OCI-M2 (cell line): ENCODE measurements at regions not wholly inside any gene's neighbourhood (a gene's known extent, or its start where the extent isn't known, plus 50 kb on each side); places are given as distances from the start of the nearest gene placed in this dataset.
A peak's percentile ranks its signal among the peaks of the same experiment; 100 is the strongest.

Source experiments
- DNase-seq: peaks from one replicate; lab custom pipeline; 2025; ENCODE audit not compliant: unreplicated experiment; lab: John Stamatoyannopoulos, UW

DNA sequence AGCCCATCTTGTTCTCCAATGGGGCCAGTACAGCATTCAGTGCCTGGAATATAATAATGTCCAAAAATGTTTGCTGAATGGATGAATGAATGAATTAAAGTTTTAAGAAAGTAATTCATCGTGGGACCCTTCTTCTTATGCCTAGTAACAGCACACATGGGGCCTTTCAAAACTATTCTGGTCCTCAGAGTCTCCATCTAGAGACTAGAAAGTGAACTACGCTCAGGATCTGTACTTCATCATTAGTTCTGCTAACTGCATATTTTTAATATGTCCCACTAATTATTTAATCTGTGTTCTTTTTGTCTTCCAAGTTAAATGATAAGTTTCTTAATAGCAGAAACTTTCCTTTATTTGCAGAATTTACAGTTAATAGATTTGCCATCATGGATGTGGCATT lies 172.5 kb downstream of the SMAD2 start:
- DNase-seq: no peak

DNA sequence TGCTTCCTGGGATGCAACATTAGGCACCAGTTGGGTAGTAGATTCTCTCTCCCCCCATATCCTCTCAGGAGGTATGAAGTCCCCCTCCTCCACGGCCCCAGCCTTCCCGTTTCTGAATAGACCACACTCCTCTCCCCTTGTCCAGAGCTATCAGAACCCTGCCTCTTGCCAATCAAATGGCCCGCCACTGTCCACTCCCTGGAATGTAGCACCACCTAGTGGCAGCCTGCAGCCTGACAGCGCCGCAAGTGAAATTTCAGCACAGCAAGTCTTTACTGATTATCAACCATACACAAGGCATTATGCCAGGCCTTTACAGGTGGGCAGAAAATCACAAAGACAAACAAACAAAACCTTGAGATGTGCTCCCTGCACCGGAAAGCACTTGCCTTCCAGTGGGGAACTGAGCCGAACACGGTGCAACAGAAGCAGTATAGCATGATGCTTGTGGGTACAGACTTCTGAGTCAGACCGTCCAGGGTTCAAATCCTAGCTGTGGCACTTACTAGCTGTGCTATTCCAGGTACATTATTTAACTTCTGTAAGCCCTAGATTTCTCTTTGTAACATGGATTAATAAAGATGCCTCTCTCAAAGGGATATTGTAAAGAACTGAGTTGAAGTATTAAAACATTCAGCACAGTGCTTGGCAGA lies 174.0 kb downstream of the SMAD2 start:
- DNase-seq: no peak

DNA sequence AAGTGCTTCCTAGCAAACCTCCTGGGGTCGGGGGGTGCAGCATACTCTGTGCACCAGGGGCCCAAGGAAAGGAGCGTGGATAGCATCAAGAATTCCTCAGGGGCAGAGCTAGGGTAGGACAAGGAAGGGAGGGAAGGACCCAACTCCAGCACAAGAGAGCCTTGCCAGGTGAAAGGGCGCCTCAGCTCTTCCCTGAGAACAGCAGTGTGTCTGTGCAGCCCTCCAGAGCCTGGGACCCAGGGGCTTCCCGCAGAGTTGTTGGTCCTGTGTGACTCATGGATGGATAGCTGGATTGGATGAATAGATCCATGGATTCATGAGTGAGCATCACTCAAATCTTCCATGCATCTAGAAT lies 175.4 kb downstream of the SMAD2 start:
- no peak for DNase-seq

DNA sequence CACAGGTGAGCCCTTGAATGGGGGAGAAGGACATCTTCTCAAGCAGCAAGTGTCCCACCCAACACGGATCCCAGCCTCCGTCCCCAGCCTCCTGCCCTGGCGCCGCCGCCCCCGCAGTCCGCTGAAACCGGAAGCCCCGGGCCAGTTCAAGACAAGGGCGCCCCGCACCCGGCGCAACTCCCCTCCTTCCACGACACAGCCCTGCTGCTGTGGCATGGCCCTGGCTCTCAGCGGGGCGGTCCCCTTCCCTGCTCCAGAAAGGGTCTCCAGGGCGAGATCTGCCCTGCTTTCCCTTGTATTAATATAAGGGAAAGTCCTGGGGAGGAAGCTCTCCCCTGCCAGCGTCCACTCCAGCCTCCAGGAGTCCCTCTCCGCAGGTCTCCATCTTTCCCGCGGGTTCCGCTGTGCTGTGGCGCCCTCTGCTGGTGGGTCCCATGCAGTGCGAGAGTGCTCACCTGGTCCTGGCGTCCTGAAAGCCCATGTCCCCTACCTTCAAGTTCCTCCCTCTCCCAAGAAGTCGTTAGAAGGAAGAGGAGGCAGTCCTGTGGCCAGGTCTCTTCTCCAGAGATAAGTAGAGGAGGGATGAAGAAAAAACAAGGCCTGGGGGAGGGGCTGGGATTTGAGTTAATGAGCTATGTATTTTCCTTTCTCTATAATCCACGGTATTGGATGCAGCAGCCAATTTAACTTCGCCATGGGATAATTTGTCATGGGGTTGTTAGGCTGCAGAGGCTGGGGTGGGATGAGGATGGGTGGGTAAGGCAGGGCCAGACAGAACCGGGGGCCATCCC lies 176.0 kb downstream of the SMAD2 start:
- no peak for DNase-seq

DNA sequence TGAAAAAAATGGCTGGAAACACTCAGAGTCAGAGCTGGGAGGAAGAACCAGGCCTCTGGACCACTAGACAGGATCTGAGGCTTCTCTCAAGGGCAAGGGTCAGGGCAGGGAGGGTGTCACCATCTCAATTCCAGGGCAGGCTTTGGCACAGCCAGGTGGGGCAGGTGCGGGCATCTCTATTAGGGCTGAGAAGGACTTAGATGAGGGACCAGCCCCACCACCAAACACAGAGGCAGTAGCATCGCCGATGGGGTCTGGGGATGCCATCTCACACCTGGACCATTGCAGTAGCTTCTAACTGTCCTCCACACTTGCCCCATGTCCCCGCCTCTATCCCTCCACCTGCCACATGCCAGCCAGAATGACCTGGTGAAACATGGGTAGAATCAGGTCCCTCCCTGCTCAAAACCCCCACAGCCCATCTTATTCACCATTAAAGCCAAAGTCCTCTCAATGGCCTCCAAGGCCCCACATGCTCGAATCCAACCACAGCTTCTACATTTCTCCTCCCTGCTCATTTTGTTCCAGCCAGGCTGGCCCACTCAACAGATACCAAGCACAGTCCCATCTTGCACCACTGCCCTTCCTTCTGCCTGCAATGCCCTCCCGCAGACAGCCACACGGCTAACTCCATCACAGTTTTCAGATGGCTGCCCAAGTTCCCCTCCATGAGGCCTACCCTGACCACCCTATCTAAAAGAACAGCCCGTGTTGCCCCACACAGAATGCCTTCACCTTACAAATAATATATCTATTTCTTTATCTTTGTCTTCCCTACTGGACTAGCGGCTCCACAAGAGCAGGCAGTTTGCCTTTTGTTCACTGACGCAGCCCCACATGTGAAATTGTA lies 177.4 kb downstream of the SMAD2 start:
- DNase-seq: no peak

DNA sequence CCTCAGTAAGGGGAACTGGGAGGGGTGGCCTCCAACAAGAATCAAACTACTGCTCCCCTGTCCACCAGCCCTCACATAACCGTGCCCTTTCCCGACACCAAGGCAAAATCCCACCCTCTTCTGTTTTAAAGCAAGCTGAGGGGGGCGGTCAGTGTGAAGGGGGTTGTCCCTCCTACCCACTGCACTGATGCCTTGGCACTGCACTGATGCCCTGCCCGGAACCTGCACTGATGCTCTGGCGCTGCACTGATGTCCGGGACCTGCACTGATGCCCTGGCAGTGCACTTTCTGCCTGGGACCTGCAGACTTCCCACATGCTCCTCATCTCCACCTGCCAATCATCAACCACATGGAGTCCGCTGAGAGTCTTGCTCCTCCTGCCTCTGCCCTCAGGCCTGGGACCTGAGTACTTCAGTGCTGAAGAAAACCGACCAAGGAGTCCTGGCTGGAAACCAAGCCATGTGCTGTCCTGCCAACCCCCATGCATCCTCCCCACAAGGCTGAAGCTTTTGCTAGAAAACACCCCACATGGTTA lies 179.5 kb downstream of the SMAD2 start:
- DNase-seq: no peak

DNA sequence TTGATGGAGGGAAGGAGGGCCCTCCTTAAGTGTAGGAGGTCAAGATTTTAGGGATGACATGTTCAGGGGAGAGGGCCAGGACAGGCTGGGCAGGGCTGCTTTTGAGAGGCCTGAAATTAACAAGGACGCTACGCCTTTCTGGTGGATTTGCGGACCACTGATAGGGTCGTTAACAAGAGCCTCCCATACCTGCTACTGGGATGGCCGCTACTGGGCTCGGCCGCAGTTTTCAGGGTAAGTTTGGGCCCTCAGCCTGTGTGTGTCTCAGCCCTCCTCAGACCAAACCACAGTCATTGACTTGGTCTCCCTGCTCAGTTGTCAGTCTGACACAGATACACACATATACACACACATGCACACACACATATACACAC lies 180.9 kb downstream of the SMAD2 start:
- DNase-seq: no peak

DNA sequence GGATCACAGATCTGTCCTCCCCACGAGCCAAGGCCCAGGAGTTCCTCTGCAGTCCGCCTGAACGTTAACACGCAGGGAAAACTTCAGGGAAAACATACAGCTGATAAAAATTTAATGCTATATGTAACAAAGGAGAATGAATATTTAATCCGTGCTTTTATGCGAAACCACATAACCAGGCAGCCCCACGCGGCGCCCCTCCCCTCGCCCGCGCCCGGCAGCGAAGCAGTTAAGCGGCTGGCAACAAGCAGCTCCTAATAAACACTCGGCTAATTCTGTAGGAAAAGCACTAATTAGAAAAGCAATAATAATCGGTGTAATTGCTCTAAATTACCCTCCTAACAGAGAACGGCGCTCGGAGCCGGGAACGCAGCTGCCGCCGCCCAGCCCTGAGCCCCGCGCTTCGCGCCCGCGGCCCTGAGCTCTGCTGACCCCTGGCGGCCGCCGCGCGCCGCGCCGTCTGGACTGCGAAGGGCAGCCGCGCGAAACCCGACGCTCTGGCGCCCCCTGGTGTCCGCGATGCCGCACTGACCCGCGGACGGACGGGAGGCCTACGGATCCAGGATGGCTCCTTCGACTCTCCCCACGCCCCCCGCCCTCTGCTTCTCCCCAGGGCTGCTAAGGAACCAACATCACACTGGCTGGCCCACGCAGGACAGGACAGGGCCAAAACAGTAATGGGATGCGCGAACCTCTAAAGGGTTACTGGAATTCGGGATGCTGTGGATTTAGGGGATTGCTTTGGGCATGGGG lies 181.4 kb downstream of the SMAD2 start:
- DNase-seq: peak; percentile 1

DNA sequence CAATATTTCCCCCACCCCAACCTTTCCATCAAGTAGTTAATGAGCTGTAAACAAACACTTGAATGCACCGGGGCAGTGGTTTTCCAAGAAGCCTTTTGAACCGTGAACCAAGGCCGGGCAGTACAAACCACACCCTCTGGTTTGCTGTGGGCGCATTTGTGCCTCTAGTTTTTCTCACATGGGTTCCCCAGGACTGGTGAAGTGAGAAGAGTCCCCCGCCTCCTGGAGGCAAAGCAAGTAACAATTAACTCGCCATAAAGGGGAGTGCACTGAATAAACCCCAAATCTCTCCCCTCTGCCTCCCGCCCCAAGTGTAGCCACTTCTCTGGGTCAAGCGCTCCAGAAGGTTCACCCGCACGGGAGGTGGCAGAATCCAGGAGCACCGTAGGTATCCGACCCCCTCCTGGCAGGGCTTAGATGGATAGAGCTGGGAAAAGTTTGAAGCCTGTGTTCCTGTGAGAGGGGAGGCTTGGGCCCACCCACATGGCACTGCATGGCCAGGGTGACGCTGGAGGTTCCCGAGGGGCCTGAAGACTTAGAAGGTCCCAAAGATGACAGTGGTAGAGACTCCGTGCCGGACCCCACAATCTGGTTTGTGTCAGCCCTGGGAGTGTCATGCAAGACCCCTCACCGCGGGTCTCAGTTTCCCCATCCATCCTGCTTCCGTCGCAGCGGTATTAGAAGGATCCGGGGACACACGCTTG lies 182.2 kb downstream of the SMAD2 start:
- no peak for DNase-seq

DNA sequence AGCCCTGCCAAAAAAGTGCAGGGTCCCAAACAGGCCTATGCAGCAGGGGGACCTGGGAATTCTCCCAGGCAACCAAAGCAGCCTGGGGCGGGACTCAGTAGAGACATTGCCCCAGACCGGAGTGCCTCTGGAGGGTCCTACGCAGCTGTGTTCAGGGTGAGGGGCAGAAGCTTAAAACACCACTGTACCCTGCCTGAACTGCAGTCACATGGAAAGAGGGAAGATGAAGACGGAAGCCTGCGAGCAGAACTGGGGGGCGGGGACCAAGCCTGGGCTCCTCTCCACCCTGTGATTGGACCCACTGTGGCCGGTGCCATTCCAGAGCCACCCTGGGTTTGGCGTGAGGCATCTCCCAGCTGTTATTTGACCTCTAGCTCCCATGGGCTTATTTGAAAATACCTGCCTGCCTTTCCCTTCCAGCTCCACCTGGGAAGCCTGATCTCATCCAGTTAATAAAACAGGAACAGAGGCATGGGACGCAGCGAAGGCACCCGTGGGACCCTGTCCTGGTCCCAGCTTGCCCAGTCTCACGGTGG lies 183.1 kb downstream of the SMAD2 start:
- DNase-seq: no peak

DNA sequence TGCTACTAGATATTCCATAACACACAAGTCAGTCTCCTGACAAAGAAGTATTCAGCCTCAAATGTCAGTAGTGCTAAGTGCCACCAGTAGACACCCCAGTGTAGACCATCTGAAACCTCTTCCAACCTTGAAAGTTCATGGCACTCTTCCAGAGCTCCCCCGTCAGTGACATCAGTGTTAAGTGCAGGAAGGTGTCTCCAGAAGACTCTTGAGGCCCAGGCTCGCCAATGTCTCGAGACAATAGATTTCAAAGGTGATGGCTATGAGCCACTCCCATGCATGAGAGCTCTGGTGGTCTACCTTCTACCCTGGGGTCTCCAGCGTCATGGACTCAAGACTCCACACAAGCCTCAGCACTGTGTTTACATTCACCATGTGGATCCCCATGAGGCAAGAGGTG lies 183.8 kb downstream of the SMAD2 start:
- DNase-seq: no peak

DNA sequence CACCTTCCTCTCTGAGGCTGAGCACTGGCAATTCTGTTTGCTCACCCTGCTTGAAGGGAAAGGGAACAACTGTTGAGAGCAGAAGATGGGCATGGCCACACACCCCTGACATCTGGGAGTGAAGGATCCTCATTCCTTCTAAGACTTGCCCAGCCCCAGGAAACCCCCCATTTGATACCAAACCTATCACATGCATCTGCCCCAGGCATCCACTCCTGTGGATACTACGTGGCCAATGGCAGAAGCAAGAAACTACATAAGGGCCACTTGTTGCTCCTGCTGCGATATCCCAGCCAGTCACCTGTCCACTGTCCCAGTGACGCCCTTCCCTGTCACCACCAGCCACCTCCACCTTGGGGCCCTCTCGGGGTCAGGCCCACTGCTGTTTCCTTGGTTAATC lies 185.2 kb downstream of the SMAD2 start:
- no peak for DNase-seq

DNA sequence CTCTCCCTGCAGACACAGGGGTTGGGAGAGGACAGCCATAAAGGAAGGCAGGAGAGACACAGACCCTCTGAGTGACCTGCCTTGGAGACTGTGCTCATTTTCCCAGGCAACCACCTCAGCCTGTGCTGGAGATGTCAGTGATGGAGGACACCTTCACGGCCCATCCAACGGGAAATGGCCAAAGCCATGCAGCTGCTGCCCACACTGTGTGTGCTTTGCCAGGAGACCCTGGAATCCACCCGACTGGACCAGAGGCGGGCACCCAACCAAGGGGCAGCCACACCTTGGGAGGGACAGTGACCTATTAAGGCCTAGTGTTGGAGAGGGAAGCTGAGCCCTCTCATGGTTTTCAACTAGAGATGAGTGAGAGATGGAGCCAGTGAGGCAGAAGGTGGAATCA lies 192.5 kb downstream of the SMAD2 start:
- no peak for DNase-seq

DNA sequence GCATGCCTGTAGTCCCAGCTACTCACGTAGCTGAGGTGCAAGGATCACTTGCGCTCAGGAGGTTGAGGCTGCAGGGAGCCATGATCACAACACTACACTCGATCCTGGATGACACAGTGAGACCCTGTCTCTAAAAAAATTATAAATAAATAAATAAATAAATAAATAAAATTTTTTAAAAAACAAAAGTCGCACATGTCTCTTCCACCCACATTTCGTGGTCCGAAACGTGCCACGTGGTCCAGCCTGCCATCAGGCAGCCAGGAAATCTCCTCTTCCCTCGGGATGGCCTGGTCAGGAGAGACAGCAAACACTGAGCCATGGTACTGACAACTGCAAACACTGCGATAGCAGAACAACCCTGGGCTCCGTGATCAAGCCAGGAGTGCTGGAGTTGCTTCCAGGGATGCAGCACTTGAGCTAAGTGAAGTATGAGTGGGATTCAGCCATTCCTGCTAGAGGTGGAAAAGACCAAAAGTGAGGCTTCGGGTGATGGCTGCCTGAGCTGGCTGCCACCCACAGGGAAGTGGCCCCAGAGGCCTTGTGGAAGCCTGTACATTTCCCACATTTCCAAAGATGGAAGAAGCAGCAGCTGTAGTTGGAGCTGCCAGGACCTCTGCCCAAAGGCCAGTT lies 193.1 kb downstream of the SMAD2 start:
- no peak for DNase-seq

DNA sequence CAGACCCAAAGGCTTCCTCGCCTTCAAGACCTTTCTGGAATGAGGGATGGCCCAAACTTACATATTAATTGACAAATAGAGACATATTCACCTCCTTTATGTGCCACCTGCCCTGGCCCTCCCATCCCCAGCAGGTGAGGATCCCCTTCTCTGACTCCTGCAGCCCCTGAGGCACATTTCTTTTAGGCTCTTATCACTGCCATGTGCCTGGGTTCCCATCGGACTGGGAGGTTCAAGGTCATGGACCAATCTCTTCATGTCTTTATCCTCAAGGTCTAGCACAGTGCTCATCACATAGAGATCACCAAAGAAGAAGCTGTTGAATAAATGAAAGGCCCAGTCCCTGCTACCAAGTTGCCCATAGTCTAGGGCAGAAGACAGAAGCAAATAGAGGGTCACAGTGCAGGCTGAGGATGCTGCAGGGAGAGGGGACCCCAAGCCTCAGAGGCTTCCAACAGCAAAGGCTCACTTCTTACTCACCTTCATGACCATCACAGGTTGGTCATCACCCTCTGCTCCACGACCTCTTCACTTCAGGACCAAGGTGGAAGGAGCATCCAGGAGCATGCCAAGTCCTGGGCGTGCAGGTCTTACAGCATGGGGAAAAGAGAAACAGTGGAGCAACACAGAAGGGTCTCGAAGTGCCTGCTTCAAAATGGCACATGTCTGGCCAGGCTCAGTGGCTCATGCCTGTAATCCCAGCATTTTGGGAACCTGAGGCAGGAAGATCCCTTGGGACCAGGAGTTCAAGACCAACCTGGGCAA lies 193.9 kb downstream of the SMAD2 start:
- DNase-seq: no peak

DNA sequence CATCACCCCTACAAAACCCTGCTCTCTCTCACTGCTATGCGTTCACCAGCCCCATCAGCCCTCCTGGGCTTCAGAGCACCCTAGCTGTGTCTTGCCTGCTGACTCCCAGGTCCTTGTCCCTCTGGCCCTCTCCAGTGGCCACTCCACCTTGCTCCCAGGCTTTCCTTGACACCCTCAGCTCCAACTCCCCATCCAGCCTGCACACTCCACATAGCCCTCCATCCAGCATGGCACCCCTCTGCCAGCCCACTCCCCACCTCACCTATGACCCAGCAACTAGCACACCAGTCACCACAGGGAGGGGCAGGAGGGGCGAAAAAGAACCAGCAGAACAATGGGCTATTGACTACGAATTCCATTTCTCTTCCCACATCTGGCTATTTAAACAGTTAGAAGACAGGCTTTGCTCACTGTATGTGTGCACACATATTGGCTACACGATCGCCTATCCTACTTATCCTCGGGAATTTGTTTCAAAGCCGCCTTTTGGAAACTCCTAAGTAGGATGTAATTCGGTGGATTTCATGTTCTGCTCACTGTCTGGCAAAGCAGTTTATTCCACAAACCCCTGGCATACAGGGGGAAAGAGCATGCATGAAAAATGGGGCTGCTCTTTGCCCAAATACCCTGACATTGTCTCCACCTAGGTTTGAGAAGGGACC lies 195.3 kb downstream of the SMAD2 start:
- no peak for DNase-seq

DNA sequence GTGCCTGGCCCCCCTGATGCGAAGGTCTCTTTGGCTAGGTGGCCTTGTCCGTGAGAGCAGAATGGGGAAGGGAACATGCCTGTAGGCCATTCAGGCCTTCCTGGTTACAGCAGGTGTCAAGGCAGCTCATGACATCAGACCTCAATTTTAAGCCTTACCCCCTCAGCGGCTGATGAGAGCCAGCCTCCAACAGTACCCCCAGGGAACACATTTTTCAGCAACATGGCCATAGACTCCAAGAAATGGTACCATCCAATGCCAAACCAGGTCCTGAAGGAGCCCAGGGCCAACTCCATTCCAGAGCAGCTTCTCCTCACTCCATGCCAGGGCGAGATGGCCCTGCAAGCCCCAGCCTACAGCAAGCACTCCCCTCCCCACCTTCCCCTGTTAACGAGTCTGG lies 199.2 kb downstream of the SMAD2 start:
- DNase-seq: no peak

DNA sequence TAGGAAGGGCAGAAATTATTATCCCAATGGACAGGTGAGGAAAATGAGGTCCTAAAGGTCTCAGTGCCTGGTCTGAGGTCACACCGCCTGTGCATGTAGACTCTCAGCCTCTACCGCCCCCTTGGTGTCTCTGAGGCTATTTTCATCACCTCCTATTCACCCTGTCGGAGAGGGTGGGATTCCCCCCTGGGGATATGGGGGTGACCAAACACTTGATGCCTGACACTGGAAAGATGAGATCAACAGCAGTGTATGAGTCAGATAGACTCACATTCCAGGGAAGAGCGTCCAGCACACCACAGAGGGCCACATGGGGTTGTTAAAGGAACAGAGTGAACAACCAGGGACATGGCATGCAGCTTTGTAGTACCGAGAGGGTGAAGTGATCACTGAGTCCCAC lies 199.7 kb downstream of the SMAD2 start:
- DNase-seq: no peak
